ENCODE measurements at regions not wholly inside any gene's neighbourhood (a gene's known extent, or its start where the extent isn't known, plus 50 kb on each side); places are given as distances from the start of the nearest gene placed in this dataset.

DNA sequence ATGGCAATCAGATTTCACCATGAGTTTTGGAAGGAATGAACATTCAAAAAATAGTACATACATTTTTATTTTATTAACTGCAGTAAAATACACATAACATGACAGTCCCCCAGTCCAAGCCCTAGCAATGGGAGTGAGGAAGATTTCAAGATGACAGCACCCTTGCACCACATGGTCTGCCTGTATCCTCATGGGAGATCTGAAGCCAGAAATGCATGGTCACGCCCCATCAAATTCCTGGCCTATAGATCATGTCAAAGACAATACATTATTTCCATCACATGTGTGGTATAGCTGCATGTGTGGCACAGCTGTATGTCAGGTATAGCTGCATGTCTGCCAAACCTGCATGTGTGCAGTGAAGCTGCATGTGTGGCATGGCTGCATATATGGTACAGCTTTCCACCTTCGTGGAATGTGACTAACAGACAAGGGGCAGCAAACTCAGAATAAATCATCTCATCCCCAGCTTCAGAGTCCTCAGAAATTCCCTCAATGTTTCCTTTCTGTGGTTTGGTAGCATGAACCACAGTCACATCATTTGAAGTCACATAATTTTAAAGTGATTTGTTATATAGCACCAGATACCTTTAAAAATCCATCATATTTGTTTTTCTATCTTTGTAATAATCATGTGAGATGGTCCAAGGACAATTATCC lies 518.2 kb upstream of the SOX11 start:
- in situ Hi-C loops (cut with MboI; ENCODE audit: low sequenced_read_pairs, unreplicated experiment) = no loop called here
- TF ChIP-seq, protein P1, sequence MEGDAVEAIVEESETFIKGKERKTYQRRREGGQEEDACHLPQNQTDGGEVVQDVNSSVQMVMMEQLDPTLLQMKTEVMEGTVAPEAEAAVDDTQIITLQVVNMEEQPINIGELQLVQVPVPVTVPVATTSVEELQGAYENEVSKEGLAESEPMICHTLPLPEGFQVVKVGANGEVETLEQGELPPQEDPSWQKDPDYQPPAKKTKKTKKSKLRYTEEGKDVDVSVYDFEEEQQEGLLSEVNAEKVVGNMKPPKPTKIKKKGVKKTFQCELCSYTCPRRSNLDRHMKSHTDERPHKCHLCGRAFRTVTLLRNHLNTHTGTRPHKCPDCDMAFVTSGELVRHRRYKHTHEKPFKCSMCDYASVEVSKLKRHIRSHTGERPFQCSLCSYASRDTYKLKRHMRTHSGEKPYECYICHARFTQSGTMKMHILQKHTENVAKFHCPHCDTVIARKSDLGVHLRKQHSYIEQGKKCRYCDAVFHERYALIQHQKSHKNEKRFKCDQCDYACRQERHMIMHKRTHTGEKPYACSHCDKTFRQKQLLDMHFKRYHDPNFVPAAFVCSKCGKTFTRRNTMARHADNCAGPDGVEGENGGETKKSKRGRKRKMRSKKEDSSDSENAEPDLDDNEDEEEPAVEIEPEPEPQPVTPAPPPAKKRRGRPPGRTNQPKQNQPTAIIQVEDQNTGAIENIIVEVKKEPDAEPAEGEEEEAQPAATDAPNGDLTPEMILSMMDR (IDR thresholded peaks at IDR 0.05; ENCODE audit: borderline replicate concordance, control extremely low read depth, extremely low read depth, insufficient read depth, missing control alignments) = no peak
- DNase-seq (ENCODE audit: low spot score) = no peak

DNA sequence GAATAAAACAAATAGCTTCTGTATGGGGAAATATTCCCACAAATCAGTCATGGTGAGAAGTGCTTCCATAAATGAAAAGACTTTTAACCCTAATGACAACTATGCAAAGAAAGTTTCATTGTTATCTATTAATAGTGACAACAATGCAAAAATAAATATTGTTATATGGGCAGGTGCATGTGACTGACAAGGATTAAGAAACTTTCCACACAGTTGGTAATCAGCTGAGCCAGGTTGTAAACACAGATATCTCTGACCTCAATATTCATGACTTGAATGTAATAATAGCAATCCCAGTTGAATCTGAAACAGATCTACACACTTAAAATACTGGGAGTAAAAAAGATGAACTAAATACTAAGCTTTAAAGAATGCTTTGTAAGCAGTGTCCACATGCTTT lies 517.0 kb upstream of the SOX11 start:
- TF ChIP-seq, protein P1 (IDR thresholded peaks at IDR 0.05; ENCODE audit: borderline replicate concordance, control extremely low read depth, extremely low read depth, insufficient read depth, missing control alignments) = no peak
- in situ Hi-C loops (cut with MboI; ENCODE audit: low sequenced_read_pairs, unreplicated experiment) = no loop called here
- DNase-seq (ENCODE audit: low spot score) = no peak

DNA sequence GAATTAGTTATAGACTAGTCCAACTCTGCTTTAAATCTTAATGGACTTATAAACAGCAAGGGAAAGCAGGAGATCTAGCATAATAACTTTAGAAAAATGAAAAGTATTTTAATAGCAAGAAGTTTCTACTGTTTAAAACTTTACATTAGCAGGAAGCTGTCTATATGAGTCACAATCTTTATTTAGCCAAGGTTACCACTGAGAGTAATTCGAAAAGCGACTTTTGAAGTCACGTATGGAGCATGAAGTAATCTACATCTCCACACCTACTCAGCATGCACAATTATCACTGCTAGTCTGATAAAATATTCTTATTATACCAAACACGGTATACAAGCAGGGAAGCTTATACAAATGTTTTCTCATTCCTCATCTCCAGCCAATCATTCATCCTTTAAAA lies 515.4 kb upstream of the SOX11 start:
- in situ Hi-C loops (cut with MboI; ENCODE audit: low sequenced_read_pairs, unreplicated experiment) = no loop called here
- no peak for DNase-seq (ENCODE audit: low spot score)
- TF ChIP-seq, protein P1 (IDR thresholded peaks at IDR 0.05; ENCODE audit: borderline replicate concordance, control extremely low read depth, extremely low read depth, insufficient read depth, missing control alignments) = no peak

DNA sequence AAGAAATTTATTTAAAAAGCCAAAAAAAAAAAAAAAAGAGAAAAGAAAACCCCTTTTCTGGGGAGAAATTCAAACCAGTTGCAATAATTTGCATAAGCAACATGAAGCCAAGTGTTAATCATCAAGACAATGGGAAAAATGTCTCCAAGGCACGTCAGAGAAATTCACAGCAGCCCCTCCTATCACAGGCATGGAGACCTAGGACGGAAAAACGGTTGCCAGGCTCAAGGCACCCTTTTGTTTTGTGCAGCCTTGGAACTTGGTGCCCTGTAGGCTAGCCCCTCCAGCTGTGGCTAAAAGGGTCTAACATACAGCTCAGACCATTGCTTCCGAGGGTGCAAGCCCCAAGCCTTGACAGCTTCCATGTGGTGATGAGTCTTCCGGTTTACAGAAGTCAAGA lies 509.2 kb upstream of the SOX11 start:
- in situ Hi-C loops (cut with MboI; ENCODE audit: low sequenced_read_pairs, unreplicated experiment) = no loop called here
- no peak for DNase-seq (ENCODE audit: low spot score)
- TF ChIP-seq, protein P1 (IDR thresholded peaks at IDR 0.05; ENCODE audit: borderline replicate concordance, control extremely low read depth, extremely low read depth, insufficient read depth, missing control alignments) = no peak

DNA sequence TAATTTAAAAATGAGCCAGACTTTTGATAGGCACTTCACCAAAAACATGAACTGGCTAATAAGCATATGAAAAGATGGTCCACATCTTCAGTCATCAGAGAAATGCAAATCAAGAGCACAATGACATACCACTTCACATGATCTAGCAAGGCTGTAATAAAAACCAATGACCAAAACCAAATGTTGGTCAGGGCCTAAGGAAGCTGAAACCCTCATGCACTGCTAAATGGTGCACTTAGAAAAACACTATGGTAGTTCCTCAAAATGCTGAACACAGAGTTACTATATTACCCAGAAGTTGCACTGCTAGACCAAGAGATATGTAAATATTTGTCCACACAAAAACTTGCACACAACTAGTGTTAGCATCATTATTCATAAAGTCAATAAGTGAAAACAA lies 504.9 kb upstream of the SOX11 start:
- in situ Hi-C loops (cut with MboI; ENCODE audit: low sequenced_read_pairs, unreplicated experiment) = no loop called here

DNA sequence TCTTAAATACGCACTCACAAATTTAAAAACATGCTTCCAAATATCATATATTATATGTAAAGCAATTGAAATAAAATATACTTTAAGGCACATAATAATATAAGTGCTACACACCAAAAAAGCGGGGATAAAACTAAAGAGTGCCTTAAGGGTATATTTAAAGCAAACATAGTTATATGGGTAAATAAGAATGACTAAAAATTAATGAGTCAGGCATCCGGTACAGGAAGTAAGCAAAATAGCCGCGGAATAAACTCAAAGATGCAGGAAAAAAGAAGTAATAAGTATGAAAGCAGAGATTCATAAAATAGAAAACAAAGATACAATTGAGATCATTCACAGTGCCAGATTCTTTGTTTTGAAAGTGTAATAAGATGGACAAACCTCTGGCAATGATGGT lies 503.5 kb upstream of the SOX11 start:
- no peak for DNase-seq (ENCODE audit: low spot score)
- in situ Hi-C loops (cut with MboI; ENCODE audit: low sequenced_read_pairs, unreplicated experiment) = no loop called here
- TF ChIP-seq, protein P1 (IDR thresholded peaks at IDR 0.05; ENCODE audit: borderline replicate concordance, control extremely low read depth, extremely low read depth, insufficient read depth, missing control alignments) = no peak

More for the DNA sequence above, 504.9 kb upstream of the SOX11 start:
- TF ChIP-seq, protein P1 (IDR thresholded peaks at IDR 0.05; ENCODE audit: borderline replicate concordance, control extremely low read depth, extremely low read depth, insufficient read depth, missing control alignments) = no peak
- no peak for DNase-seq (ENCODE audit: low spot score)
